Activated gamma-delta T cell treated with Interleukin-2 at 50 U/mL for 16 hours (primary cell): ENCODE measurements at regions not wholly inside any gene's neighbourhood (a gene's known extent, or its start where the extent isn't known, plus 50 kb on each side); places are given as distances from the start of the nearest gene placed in this dataset.
"Not testable (repeated sequence)": the region's sequence is repeated elsewhere in the genome, so short reads cannot be mapped to it uniquely, and the experiment has no call there.

Source experiments
- DNase-seq: peaks from one replicate; pipeline ENCODE4 v3.0.0-alpha.2; 2020

GRCh38 chr13:73174521-73175010 is 115.8 kb downstream of the KLF5 start:
- no peak for DNase-seq

DNA sequence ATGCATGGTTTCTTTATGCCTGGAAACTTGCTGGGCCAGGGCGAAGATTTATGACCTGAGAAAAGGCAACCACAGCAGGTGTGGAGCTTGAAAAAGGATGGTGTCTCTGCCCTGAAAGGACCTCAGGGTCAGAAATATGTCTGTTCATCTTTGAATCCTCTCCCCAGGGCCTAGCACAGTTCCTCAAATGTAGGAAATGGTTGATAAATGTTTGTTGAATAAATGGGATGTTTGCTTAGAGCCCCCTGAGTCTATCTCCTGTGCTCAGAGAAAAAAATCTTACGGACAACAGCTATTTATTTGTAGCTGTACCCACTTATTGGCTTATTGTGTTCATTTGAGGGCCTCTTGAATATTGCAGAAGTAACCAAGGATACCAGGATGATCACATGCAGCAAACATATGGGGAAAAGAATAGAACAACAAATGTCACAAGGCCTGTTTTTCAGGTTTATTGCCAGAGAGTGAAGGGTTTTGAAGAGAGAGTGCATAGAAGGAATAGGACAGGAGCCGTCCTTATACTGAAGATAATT is 114.5 kb downstream of the KLF5 start:
- no peak for DNase-seq

DNA sequence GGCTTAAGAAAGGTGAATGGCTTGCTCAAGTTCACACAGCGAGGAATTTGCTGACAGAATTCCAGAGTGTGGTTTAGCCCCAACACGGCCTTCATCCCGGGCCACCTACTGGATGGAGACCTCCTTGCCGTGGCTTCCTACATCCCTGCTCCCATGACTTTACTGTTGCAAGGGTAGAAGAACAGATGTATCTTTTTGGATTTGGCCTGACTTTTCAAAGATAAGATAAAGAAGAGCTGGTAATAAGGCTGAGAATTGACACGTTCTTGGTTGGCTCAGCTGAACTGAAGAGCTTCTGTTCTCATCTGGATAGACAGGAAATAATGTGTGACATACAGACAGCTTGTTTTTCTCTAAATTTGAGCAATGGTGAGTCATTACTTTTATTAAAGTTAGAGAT is 113.1 kb downstream of the KLF5 start:
- DNase-seq = no peak

- no peak for DNase-seq
Measured at GRCh38 chr13:73171271-73171682, 112.5 kb downstream of the KLF5 start.

DNA sequence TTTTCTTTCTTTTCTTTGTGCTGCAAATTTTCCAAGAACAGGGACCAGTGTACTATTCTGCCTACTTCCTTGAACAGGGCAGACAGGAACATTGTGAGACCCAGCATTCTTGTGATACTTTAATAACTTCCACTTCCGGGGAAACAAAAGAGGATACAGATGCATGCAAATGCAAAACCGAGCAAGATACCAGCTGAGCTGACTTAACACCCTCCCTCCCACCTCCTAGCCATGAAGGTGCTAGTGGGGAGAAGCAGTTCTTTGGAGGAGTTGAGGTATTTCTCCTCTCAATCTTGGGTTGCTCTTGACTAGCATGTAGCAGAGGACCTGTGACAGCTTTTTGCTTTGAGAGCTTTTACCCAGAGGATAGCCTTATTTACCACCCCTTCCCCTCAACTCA is 111.2 kb downstream of the KLF5 start:
- DNase-seq = no peak

DNA sequence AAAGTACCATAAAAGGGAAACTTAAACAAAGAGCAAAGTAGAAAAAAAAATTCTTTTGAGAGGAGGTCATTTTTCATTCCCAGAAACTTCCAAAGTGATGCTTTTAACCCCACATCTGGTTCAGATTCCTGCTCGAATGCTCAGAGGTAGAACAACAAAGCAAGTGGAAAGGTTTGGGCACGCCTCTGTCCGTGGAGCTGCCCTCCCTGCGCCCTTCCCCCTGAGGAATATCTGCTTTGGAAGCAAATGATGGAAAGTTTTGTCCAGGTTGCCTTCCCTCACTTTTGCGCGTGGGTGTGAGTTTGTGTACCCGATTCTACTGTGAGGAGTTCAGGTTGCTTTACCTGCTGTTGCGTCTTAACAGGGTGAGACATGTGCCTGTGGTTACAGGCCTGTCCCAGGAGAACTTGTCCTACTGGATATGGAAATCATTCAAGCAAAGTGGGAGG is 110.2 kb downstream of the KLF5 start:
- DNase-seq = no peak

DNA sequence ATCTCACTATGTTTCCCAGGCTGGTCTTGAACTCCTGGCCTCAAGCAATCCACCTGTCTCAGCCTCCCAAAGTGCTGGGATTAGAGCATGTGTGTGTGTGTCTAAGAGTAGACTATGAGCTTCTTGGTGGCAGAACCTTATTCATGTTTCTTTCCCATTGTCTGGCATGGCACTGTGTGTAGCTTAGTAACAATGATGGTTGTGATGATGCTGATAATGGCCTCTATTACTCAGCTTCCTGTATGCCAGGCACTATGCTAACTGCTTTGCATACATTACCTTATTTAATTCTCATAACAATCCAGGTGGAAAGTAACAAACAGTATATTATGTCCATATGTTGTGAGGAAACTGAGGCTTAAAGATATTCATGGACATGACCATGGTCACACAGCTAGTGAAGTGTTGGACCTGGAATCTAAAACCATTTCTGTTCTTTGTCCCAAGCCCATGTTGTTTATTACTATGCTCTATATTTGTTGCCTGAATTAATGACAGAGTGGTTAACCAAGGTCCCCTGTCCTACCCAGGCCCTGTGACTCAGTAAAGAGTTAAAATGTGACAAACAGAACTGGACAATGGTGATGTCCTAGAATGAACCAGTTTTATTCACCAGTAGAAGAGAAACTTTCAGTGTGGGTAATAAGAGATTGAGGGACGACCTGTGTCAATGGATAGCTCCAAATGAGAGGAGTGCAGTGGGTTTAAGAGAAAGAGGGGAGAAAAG is 109.6 kb downstream of the KLF5 start:
- no peak for DNase-seq

DNA sequence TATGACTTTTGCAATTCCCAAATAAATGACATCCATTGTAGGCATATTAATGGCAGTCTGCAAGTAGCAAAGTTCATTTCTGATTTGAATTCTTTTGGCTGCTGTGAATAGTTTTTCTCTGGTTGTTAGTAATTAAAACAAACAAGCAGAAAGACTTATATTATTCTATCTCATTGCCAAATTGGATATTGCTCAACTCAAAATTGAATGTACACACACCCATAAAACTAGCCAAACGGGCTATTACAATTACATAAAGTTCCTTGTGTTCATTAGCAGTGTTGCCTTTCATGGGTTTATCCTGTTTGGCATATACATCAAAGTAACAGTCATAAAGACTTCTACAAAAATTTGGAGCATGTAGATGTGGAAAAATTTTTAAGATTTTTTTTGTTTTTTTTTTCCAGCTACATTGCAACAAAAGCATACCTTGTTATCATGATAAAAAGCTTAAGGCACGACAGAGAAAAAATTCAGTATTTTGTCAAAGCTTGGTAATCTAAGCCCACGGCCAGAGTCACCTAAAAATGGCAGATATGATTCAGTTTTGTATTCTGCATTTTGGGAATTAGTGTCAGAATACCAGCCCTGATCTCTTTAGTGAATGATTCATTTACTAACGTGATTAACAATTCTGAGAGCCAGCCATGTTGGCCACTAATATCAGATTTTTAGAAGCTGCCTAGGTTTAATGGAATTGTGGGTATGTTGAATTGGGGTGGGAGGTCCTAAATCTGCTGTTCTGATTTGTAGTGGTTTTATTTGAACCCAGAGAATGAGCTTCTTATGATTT is 108.4 kb downstream of the KLF5 start:
- DNase-seq = no peak

- DNase-seq = no peak
Measured at GRCh38 chr13:73166204-73166603, 107.4 kb downstream of the KLF5 start.

GRCh38 chr13:73162912-73163911 is 104.4 kb downstream of the KLF5 start:
- DNase-seq = no peak

GRCh38 chr13:73160371-73161031 is 101.7 kb downstream of the KLF5 start:
- DNase-seq = not testable (repeated sequence)

GRCh38 chr13:73158851-73159250 is 100.0 kb downstream of the KLF5 start:
- DNase-seq = no peak

GRCh38 chr13:73157031-73157430 is 98.2 kb downstream of the KLF5 start:
- no peak for DNase-seq

- no peak for DNase-seq
Measured at GRCh38 chr13:73146707-73147106, 87.9 kb downstream of the KLF5 start.

DNA sequence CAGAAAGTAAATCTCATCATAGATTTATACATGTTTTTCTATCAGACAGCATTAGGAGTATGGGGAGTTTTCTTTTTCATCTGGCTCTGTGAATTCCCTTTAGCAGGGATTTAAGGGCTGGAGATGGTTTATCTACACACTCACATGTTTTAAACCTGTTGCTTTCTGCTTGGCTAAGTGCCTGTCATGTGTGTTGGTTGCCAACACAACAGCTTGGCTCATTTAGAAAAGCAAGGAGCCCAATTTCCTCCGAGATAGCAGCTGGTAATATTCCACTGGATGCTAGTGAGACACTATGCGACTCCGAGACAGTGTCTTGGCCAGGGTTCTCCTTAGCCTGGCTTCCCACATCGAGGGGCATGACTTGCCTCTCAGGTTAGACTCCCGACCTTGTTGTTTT is 83.3 kb downstream of the KLF5 start:
- DNase-seq = no peak

DNA sequence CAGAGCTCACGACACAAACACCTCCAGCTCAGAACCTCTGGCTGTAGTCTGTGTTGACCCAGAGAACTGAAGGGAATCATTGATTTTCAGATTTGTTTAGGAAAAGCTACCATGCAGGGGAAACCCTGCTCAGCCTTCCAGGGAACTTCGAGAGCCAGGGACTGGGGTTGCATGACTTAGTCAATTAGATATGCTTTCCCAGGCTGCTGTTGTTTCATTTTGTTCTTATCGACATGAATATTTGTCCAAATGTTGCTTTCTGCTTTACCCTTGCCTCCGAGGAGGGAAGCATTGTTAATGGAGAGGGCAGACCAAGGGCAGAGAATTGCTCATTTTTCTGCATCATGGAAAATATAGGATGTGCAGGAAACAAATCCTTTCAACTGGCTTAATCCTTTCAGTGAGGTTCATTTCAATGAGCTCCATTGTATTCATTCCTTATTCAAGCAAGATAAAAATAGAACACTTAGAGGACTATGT is 82.5 kb downstream of the KLF5 start:
- no peak for DNase-seq

DNA sequence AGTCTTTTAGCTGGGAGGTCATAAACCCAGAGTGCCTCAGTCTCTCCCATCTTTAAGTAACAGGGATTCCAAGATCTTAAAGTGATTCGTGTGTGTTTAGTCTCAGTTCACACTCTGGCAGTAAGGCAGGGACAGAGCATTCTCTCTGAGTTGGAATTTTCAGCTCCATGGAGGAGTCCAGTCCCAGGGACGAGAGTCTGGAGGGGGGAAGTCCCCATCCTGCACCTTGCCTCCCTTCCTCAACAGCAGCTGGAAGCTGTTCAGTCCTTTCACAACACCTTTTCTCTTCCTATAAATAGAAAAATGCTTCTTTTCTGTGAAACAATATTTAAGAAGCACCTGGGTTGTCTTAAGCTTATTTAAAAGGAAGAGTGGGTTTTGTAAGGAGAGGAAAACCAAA is 82.0 kb downstream of the KLF5 start:
- DNase-seq = no peak

- DNase-seq = no peak
Measured at GRCh38 chr13:73138638-73139491, 80.1 kb downstream of the KLF5 start.

DNA sequence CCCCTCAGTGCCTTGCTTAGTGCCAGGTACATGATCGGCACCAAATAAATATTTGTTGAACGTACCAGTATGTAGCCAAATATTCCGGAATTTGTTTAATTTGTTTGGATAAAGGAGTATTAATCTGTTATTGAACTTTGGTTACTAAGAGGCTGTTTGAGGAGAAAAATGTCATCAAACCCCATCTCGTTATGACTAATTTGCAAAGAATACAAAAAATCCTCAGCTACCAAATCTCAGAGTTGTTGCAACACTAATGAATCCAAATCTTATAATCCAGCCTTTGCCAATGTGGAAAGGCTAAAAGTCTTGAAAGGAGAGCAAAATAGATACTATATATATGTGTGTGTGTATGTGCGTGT is 79.5 kb downstream of the KLF5 start:
- no peak for DNase-seq

DNA sequence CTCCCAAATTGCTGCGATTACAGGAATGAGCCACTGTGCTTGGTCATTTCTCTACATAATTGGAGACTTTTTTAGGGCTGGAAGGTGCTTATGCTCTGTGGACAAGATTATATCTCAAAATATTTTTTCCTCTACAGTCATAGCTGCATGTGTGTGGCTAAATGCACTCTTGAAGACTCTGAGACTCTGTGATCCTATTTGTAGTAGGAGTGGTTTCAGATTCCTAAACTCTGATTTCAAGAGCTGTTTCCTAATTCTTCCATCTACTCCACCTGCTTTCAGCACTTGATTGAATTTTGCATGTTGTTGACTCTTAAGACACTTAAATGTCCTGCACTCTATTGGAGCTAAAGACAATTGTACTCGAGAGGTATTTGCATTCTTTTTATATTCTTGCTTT is 78.0 kb downstream of the KLF5 start:
- DNase-seq = no peak

GRCh38 chr13:73133531-73133930 is 74.7 kb downstream of the KLF5 start:
- DNase-seq = no peak
